ENCODE measurements at regions not wholly inside any gene's neighbourhood (a gene's known extent, or its start where the extent isn't known, plus 50 kb on each side); places are given as distances from the start of the nearest gene placed in this dataset.

GRCh38 chr22:34334893-34335292 lies 414.6 kb upstream of the LARGE1 start:
- H3K9me3 ChIP-seq (ENCODE audit: severe bottlenecking) = peaks cover 11% of the 10 kb centered on the region
- no peak for DNase-seq
- H3K36me3 ChIP-seq = no peaks in the 10 kb centered on the region
- H3K4me3 ChIP-seq (ENCODE audit: low read depth, low read length) = no peak overlapping the region
- H3K27ac ChIP-seq = no peak overlapping the region
- TF ChIP-seq CTCF (IDR thresholded peaks at IDR 0.05; ENCODE audit: low read depth, low read length) = no peak
- H3K27me3 ChIP-seq (ENCODE audit: insufficient read depth, low read depth, severe bottlenecking) = no peaks in the 10 kb centered on the region

GRCh38 chr22:34344702-34345101 lies 424.4 kb upstream of the LARGE1 start:
- H3K9me3 ChIP-seq (ENCODE audit: severe bottlenecking) = no peaks in the 10 kb centered on the region
- no peak overlapping the region for H3K4me3 ChIP-seq (ENCODE audit: low read depth, low read length)
- no peaks in the 10 kb centered on the region for H3K36me3 ChIP-seq
- DNase-seq = no peak
- no peak overlapping the region for H3K27ac ChIP-seq
- peak; percentile 49 for TF ChIP-seq CTCF (IDR thresholded peaks at IDR 0.05; ENCODE audit: low read depth, low read length)
- H3K27me3 ChIP-seq (ENCODE audit: insufficient read depth, low read depth, severe bottlenecking) = no peaks in the 10 kb centered on the region

- Histone ChIP-seq H3K27ac (no peak overlapping the region), H3K27me3 (ENCODE audit: insufficient read depth, low read depth, severe bottlenecking) (no peaks in the 10 kb centered on the region), H3K4me3 (ENCODE audit: low read depth, low read length) (no peak overlapping the region), H3K9me3 (ENCODE audit: severe bottlenecking) (no peaks in the 10 kb centered on the region), H3K36me3 (no peaks in the 10 kb centered on the region)
- no peak for DNase-seq
- TF ChIP-seq CTCF (IDR thresholded peaks at IDR 0.05; ENCODE audit: low read depth, low read length) = no peak
Measured at GRCh38 chr22:34354071-34354817, 434.0 kb upstream of the LARGE1 start.

- Histone ChIP-seq H3K36me3 (no peaks in the 10 kb centered on the region), H3K27ac (no peak overlapping the region), H3K4me3 (ENCODE audit: low read depth, low read length) (no peak overlapping the region), H3K27me3 (ENCODE audit: insufficient read depth, low read depth, severe bottlenecking) (no peaks in the 10 kb centered on the region), H3K9me3 (ENCODE audit: severe bottlenecking) (no peaks in the 10 kb centered on the region)
- no peak for DNase-seq
- no peak for TF ChIP-seq CTCF (IDR thresholded peaks at IDR 0.05; ENCODE audit: low read depth, low read length)
Measured at GRCh38 chr22:34356481-34356880, 436.2 kb upstream of the LARGE1 start.

GRCh38 chr22:34370711-34371110 lies 450.4 kb upstream of the LARGE1 start:
- H3K9me3 ChIP-seq (ENCODE audit: severe bottlenecking) = peaks cover 2% of the 10 kb centered on the region
- no peak for DNase-seq
- H3K36me3 ChIP-seq = no peaks in the 10 kb centered on the region
- TF ChIP-seq CTCF (IDR thresholded peaks at IDR 0.05; ENCODE audit: low read depth, low read length) = no peak
- H3K4me3 ChIP-seq (ENCODE audit: low read depth, low read length) = no peak overlapping the region
- H3K27ac ChIP-seq = no peak overlapping the region
- no peaks in the 10 kb centered on the region for H3K27me3 ChIP-seq (ENCODE audit: insufficient read depth, low read depth, severe bottlenecking)

- Histone ChIP-seq H3K27me3 (ENCODE audit: insufficient read depth, low read depth, severe bottlenecking) (no peaks in the 10 kb centered on the region), H3K36me3 (no peaks in the 10 kb centered on the region), H3K9me3 (ENCODE audit: severe bottlenecking) (no peaks in the 10 kb centered on the region), H3K27ac (no peak overlapping the region), H3K4me3 (ENCODE audit: low read depth, low read length) (no peak overlapping the region)
- DNase-seq = no peak
- TF ChIP-seq CTCF (IDR thresholded peaks at IDR 0.05; ENCODE audit: low read depth, low read length) = no peak
Measured at GRCh38 chr22:34379825-34380224, 459.5 kb upstream of the LARGE1 start.

Measured in WERI-Rb-1 (cell line).